Sigmoid colon (tissue), 6 donors: ENCODE measurements at regions not wholly inside any gene's neighbourhood (a gene's known extent, or its start where the extent isn't known, plus 50 kb on each side); places are given as distances from the start of the nearest gene placed in this dataset.

Experiments used
- DNase-seq: peaks from one replicate; pipeline ENCODE4 v3.0.0-alpha.2; 2019
- H3K27ac ChIP-seq, 4 donors: fragments of 200-600 bp; sonication (generic); one replicate each; pipeline ENCODE4 v1.5.1; 2016 to 2019; ENCODE audit warnings: mild to moderate bottlenecking in 1 of 4
- H3K27me3 ChIP-seq, 3 donors: fragments of 200-600 bp; sonication (generic); one replicate each; pipeline ENCODE4 v1.5.1; 2019; ENCODE audit warnings: mild to moderate bottlenecking in 1 of 3
- H3K36me3 ChIP-seq, 4 donors: fragments of 200-600 bp; sonication (generic); one replicate each; pipeline ENCODE4 v1.5.1; 2016 to 2019
- H3K4me1 ChIP-seq, 4 donors: fragments of 200-600 bp; sonication (generic); one replicate each; pipeline ENCODE4 v1.5.1; 2017 to 2019
- H3K4me3 ChIP-seq, 4 donors: fragments of 200-600 bp; sonication (generic); one replicate each; pipeline ENCODE4 v1.5.1; 2017 to 2019; ENCODE audit warnings: mild to moderate bottlenecking in 2 of 4, moderate library complexity in 1 of 4
- H3K9me3 ChIP-seq, 4 donors: fragments of 200-600 bp in 3 of 4; sonication (generic) in 3 of 4; one replicate each; pipeline versions ENCODE4 v1.5.1 to v1.6.1; 2013 to 2019
- CTCF ChIP-seq, 4 experiments: fragments of 450-650 bp in 3 of 4; fragments of 200-600 bp in 1 of 4; IDR thresholded peaks; one replicate each; pipeline ENCODE4 v1.5.1; 2016 to 2019; ENCODE audit warnings: antibody characterized with exemption in 4 of 4, mild to moderate bottlenecking in 3 of 4, moderate library complexity in 2 of 4
- EP300 ChIP-seq, 4 donors: sonication (generic); formaldehyde crosslinking; IDR thresholded peaks; one replicate each; pipeline ENCODE4 v1.6.1; 2017; ENCODE audit warnings: antibody characterized with exemption in 4 of 4
- POLR2A ChIP-seq, 2 donors: fragments of 450-650 bp; IDR thresholded peaks; one replicate each; pipeline ENCODE4 v1.6.1; 2016; ENCODE audit warnings: antibody characterized with exemption in 2 of 2, mild to moderate bottlenecking in 2 of 2, moderate library complexity in 2 of 2
- POLR2AphosphoS5 ChIP-seq, 4 donors: sonication (generic); formaldehyde crosslinking; IDR thresholded peaks; one replicate each; pipeline ENCODE4 v1.6.1; 2017; ENCODE audit warnings: antibody characterized with exemption in 4 of 4
- WGBS, 2 donors: extraction: QIAGEN DNeasy Blood & Tissue Kit; methylation state at CpG; one replicate each; pipeline ENCODE4 v1.1.7; 2013; 5-methylcytosine and 5-hydroxymethylcytosine counted together
- intact Hi-C: fragments of 100-400 bp; cut with DNase I; formaldehyde crosslinking; loops from one replicate; pipeline ENCODE4 v1.15.1; 2023
- donor health status: healthy with polysubstance abuse.
- donor health status: healthy.

GRCh38 chr13:109497917-109498316, 288.5 kb downstream of the IRS2 start:
- H3K27me3 ChIP-seq, result no peaks in the 10 kb centered on the region
- no peaks in the 10 kb centered on the region for H3K9me3 ChIP-seq
- no peak overlapping the region for H3K4me3 ChIP-seq
- H3K27ac ChIP-seq, result no peak overlapping the region
- TF ChIP-seq CTCF (IDR thresholded peaks at IDR 0.05) (no peak), POLR2AphosphoS5 (IDR thresholded peaks at IDR 0.05) (no peak), POLR2A (IDR thresholded peaks at IDR 0.05) (no peak), EP300 (IDR thresholded peaks at IDR 0.05) (no peak)
- no peak for DNase-seq
- no peaks in the 10 kb centered on the region for H3K36me3 ChIP-seq
- WGBS, 2 donors, result 94 to 95% methylated on average over 10 of the region's 10 CpGs
- intact Hi-C loops, result no loop called here
- H3K4me1 ChIP-seq, result peaks cover 0 to 4% (median 1%) of the 10 kb centered on the region in 4 donors

GRCh38 chr13:109496216-109496615, 290.2 kb downstream of the IRS2 start:
- TF ChIP-seq CTCF (IDR thresholded peaks at IDR 0.05) (no peak), POLR2AphosphoS5 (IDR thresholded peaks at IDR 0.05) (no peak), EP300 (IDR thresholded peaks at IDR 0.05) (no peak), POLR2A (IDR thresholded peaks at IDR 0.05) (no peak)
- H3K27ac ChIP-seq, result no peak overlapping the region
- H3K4me3 ChIP-seq, result no peak overlapping the region
- no peaks in the 10 kb centered on the region for H3K36me3 ChIP-seq
- no peaks in the 10 kb centered on the region for H3K27me3 ChIP-seq
- peaks cover 0 to 4% (median 1%) of the 10 kb centered on the region in 4 donors for H3K4me1 ChIP-seq
- no peak for DNase-seq
- intact Hi-C loops, result no loop called here
- WGBS, 2 donors, result 87 to 89% methylated on average over 7 of the region's 7 CpGs
- H3K9me3 ChIP-seq, result no peaks in the 10 kb centered on the region

GRCh38 chr13:109494925-109495369, 291.4 kb downstream of the IRS2 start:
- Histone ChIP-seq H3K36me3 (no peaks in the 10 kb centered on the region), H3K4me1 (peaks cover 0 to 4% (median 1%) of the 10 kb centered on the region in 4 donors), H3K9me3 (no peaks in the 10 kb centered on the region), H3K27ac (peak overlapping the region in 1 of 4 donors; percentile 69), H3K27me3 (no peaks in the 10 kb centered on the region), H3K4me3 (no peak overlapping the region)
- no peak for DNase-seq
- intact Hi-C loops, result no loop called here
- TF ChIP-seq POLR2A (IDR thresholded peaks at IDR 0.05), result no peak
- no peak for TF ChIP-seq POLR2AphosphoS5 (IDR thresholded peaks at IDR 0.05)
- TF ChIP-seq CTCF (IDR thresholded peaks at IDR 0.05), result no peak
- TF ChIP-seq EP300 (IDR thresholded peaks at IDR 0.05), result no peak
- WGBS, 2 donors, result 72 to 74% methylated on average over 9 of the region's 9 CpGs

- no peak for DNase-seq
- Histone ChIP-seq H3K27ac (no peak overlapping the region), H3K27me3 (no peaks in the 10 kb centered on the region), H3K36me3 (no peaks in the 10 kb centered on the region), H3K9me3 (no peaks in the 10 kb centered on the region), H3K4me3 (no peak overlapping the region), H3K4me1 (no peaks in the 10 kb centered on the region)
- 67 to 82% methylated on average over 13 of the region's 13 CpGs for WGBS, 2 donors
- intact Hi-C loops, result no loop called here
- TF ChIP-seq CTCF (IDR thresholded peaks at IDR 0.05) (no peak), POLR2A (IDR thresholded peaks at IDR 0.05) (no peak), POLR2AphosphoS5 (IDR thresholded peaks at IDR 0.05) (no peak), EP300 (IDR thresholded peaks at IDR 0.05) (no peak)
These were observed 301.1 kb downstream of the IRS2 start for GRCh38 chr13:109485136-109485794.

- no peaks in the 10 kb centered on the region for H3K36me3 ChIP-seq
- H3K9me3 ChIP-seq, result no peaks in the 10 kb centered on the region
- DNase-seq, result no peak
- 47 to 60% methylated on average over 5 of the region's 5 CpGs for WGBS, 2 donors
- H3K4me1 ChIP-seq, result no peaks in the 10 kb centered on the region
- H3K27ac ChIP-seq, result no peak overlapping the region
- no peak for TF ChIP-seq POLR2A (IDR thresholded peaks at IDR 0.05)
- no peak for TF ChIP-seq CTCF (IDR thresholded peaks at IDR 0.05)
- TF ChIP-seq EP300 (IDR thresholded peaks at IDR 0.05), result no peak
- no peak for TF ChIP-seq POLR2AphosphoS5 (IDR thresholded peaks at IDR 0.05)
- intact Hi-C loops, result no loop called here
- H3K4me3 ChIP-seq, result no peak overlapping the region
- no peaks in the 10 kb centered on the region for H3K27me3 ChIP-seq
These were observed 303.1 kb downstream of the IRS2 start for GRCh38 chr13:109483284-109483683.
